ENCODE measurements at regions not wholly inside any gene's neighbourhood (a gene's known extent, or its start where the extent isn't known, plus 50 kb on each side); places are given as distances from the start of the nearest gene placed in this dataset.

DNA sequence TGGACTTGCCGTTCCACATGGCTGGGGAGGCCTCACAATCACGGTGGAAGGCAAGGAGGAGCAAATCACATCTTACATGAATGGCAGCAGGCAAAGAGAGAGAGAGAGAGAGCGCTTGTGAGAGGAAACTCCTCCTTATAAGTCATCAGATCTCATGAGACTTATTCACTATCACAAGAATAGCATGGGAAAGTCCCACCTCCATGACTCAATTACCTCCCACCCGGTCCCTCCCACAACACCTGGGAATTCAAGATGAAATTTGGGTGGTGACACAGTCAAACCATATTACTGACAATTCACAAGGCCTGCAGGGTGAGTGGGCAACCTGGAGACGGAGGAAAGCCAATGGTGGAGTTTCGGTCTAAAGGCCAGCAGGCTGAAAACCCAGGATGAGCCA lies 394.3 kb upstream of the TRAM1L1 start:
- TF ChIP-seq, protein P1, sequence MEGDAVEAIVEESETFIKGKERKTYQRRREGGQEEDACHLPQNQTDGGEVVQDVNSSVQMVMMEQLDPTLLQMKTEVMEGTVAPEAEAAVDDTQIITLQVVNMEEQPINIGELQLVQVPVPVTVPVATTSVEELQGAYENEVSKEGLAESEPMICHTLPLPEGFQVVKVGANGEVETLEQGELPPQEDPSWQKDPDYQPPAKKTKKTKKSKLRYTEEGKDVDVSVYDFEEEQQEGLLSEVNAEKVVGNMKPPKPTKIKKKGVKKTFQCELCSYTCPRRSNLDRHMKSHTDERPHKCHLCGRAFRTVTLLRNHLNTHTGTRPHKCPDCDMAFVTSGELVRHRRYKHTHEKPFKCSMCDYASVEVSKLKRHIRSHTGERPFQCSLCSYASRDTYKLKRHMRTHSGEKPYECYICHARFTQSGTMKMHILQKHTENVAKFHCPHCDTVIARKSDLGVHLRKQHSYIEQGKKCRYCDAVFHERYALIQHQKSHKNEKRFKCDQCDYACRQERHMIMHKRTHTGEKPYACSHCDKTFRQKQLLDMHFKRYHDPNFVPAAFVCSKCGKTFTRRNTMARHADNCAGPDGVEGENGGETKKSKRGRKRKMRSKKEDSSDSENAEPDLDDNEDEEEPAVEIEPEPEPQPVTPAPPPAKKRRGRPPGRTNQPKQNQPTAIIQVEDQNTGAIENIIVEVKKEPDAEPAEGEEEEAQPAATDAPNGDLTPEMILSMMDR (IDR thresholded peaks at IDR 0.05; ENCODE audit: insufficient read depth, low read length): no peak
- no peak for TF ChIP-seq GABPA (IDR thresholded peaks at IDR 0.05; ENCODE audit: low read depth)
- no peak for TF ChIP-seq SPI1 (IDR thresholded peaks at IDR 0.05; ENCODE audit: borderline replicate concordance, low read depth)
- TF ChIP-seq, protein P2, sequence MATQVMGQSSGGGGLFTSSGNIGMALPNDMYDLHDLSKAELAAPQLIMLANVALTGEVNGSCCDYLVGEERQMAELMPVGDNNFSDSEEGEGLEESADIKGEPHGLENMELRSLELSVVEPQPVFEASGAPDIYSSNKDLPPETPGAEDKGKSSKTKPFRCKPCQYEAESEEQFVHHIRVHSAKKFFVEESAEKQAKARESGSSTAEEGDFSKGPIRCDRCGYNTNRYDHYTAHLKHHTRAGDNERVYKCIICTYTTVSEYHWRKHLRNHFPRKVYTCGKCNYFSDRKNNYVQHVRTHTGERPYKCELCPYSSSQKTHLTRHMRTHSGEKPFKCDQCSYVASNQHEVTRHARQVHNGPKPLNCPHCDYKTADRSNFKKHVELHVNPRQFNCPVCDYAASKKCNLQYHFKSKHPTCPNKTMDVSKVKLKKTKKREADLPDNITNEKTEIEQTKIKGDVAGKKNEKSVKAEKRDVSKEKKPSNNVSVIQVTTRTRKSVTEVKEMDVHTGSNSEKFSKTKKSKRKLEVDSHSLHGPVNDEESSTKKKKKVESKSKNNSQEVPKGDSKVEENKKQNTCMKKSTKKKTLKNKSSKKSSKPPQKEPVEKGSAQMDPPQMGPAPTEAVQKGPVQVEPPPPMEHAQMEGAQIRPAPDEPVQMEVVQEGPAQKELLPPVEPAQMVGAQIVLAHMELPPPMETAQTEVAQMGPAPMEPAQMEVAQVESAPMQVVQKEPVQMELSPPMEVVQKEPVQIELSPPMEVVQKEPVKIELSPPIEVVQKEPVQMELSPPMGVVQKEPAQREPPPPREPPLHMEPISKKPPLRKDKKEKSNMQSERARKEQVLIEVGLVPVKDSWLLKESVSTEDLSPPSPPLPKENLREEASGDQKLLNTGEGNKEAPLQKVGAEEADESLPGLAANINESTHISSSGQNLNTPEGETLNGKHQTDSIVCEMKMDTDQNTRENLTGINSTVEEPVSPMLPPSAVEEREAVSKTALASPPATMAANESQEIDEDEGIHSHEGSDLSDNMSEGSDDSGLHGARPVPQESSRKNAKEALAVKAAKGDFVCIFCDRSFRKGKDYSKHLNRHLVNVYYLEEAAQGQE (IDR thresholded peaks at IDR 0.05; ENCODE audit: insufficient replicate concordance, low read depth): no peak
- no peak for TF ChIP-seq POLR2AphosphoS5 (IDR thresholded peaks at IDR 0.05; ENCODE audit: low read depth)
